Liver (tissue), 8 donors: ENCODE measurements at regions not wholly inside any gene's neighbourhood (a gene's known extent, or its start where the extent isn't known, plus 50 kb on each side); places are given as distances from the start of the nearest gene placed in this dataset.

Experiments used
- DNase-seq: peaks from one replicate; pipeline ENCODE4 v3.0.0-alpha.2; 2017; ENCODE audit warnings: low spot score
- H3K27ac ChIP-seq, 2 donors: one replicate each; pipeline ENCODE4 v1.7.0; 2013; ENCODE audit warnings: inconsistent platforms in 2 of 2, low read length in 2 of 2, control low read depth in 1 of 2, low read depth in 1 of 2, mild to moderate bottlenecking in 1 of 2
- H3K27me3 ChIP-seq, 4 donors: one replicate each; pipeline versions ENCODE4 v1.6.1 to v1.7.0; 2013; ENCODE audit warnings: low read length in 3 of 4, inconsistent platforms in 1 of 4, mild to moderate bottlenecking in 1 of 4, moderate library complexity in 1 of 4; ENCODE audit not compliant: control insufficient read depth in 4 of 4, insufficient read depth in 4 of 4
- H3K36me3 ChIP-seq, 4 donors: one replicate each; pipeline versions ENCODE4 v1.6.1 to v1.7.0; 2013; ENCODE audit warnings: low read length in 3 of 4, mild to moderate bottlenecking in 3 of 4, low read depth in 1 of 4, moderate library complexity in 1 of 4; ENCODE audit not compliant: control insufficient read depth in 4 of 4, insufficient read depth in 3 of 4
- H3K4me1 ChIP-seq, 4 donors: one replicate each; pipeline versions ENCODE4 v1.6.1 to v1.7.0; 2013; ENCODE audit warnings: low read length in 3 of 4, mild to moderate bottlenecking in 3 of 4, moderate library complexity in 1 of 4; ENCODE audit not compliant: control insufficient read depth in 4 of 4, insufficient read depth in 4 of 4
- H3K4me3 ChIP-seq, 3 donors: one replicate each; pipeline versions ENCODE4 v1.6.1 to v1.7.0; 2013; ENCODE audit warnings: low read length in 3 of 3, control low read depth in 1 of 3, low read depth in 1 of 3, mild to moderate bottlenecking in 1 of 3
- H3K9ac ChIP-seq, 2 donors: one replicate each; pipeline ENCODE4 v1.7.0; 2013; ENCODE audit warnings: low read length in 2 of 2, mild to moderate bottlenecking in 2 of 2, moderate library complexity in 2 of 2, control low read depth in 1 of 2, low read depth in 1 of 2
- H3K9me3 ChIP-seq, 4 donors: one replicate each; pipeline versions ENCODE4 v1.6.1 to v1.7.0; 2013; ENCODE audit warnings: low read length in 3 of 4; ENCODE audit not compliant: control insufficient read depth in 4 of 4
- EGR1 ChIP-seq, 2 donors: IDR thresholded peaks; 2 replicates each; pipeline ENCODE4 v1.6.1; 2016 to 2018; ENCODE audit warnings: antibody characterized with exemption in 2 of 2, low read depth in 2 of 2
- FOXA2 ChIP-seq: IDR thresholded peaks from 2 replicates; pipeline ENCODE4 v1.6.1; 2016; ENCODE audit warnings: antibody characterized with exemption
- HNF4A ChIP-seq, 2 donors: conservative IDR thresholded peaks; 2 replicates each; pipeline ENCODE4 v1.6.1; 2016; ENCODE audit warnings: antibody characterized with exemption in 2 of 2, mild to moderate bottlenecking in 2 of 2
- JUND ChIP-seq, 2 donors: IDR thresholded peaks; 2 replicates each; pipeline ENCODE4 v1.6.1; 2016; ENCODE audit warnings: antibody characterized with exemption in 2 of 2
- NR2F2 ChIP-seq: IDR thresholded peaks from 2 replicates; pipeline ENCODE4 v1.6.1; 2016; ENCODE audit warnings: antibody characterized with exemption
- RAD21 ChIP-seq, 2 donors: IDR thresholded peaks; 2 replicates each; pipeline ENCODE4 v1.6.1; 2016; ENCODE audit warnings: antibody characterized with exemption in 2 of 2, mild to moderate bottlenecking in 2 of 2
- SP1 ChIP-seq: IDR thresholded peaks from 2 replicates; pipeline ENCODE4 v1.6.1; 2018; ENCODE audit warnings: antibody characterized with exemption, mild to moderate bottlenecking
- TAF1 ChIP-seq: conservative IDR thresholded peaks from 2 replicates; pipeline ENCODE4 v1.6.1; 2016; ENCODE audit warnings: antibody characterized with exemption, mild to moderate bottlenecking
- YY1 ChIP-seq: IDR thresholded peaks from 2 replicates; pipeline ENCODE4 v1.6.1; 2016; ENCODE audit warnings: antibody characterized with exemption, mild to moderate bottlenecking
- WGBS: extraction: QIAGEN DNeasy Blood & Tissue Kit; methylation state at CpG from one replicate; pipeline ENCODE4 v1.1.7; 2013; 5-methylcytosine and 5-hydroxymethylcytosine counted together
- TF ChIP-seq, protein P1 (sequence below): IDR thresholded peaks from 2 replicates; pipeline ENCODE4 v1.6.1; 2016; ENCODE audit warnings: antibody characterized with exemption
- TF ChIP-seq, protein P2 (sequence below): IDR thresholded peaks from 2 replicates; pipeline ENCODE4 v1.6.1; 2016; ENCODE audit warnings: antibody characterized with exemption, mild to moderate bottlenecking
- TF ChIP-seq, protein P3 (sequence below): IDR thresholded peaks from 2 replicates; pipeline ENCODE4 v1.6.1; 2016; ENCODE audit warnings: antibody characterized with exemption
- TF ChIP-seq, protein P4 (sequence below): fragments of 150-350 bp; IDR thresholded peaks from 2 replicates; pipeline ENCODE4 v1.5.1; 2017; ENCODE audit warnings: improper control_type of control experiment, low read depth, low read length; ENCODE audit not compliant: missing input control
- donor health status: healthy.
- donor health status: healthy.
- donor health status: healthy.
- donor health status: healthy.
- donor health status: healthy.

DNA sequence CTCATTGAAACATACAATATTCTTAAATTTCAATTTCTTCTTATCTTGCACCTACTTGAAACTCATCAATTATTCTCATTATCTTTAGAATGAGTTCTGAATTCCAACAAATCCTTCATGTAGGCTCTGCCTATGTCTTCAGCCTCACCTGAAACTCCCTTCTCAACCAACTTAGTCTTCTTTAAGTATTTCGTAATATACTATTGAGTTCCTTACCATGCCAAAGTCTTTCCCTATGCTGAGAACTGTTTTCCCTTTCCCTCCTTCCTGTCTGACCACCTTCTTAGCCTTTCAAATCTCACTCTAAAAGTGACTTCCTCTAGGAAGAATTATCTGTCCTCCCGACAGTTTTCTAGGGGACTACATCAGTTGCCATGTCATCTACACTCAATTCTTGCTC is 50.9 kb upstream of the ZFAND5 start:
- H3K9me3 ChIP-seq, result no peaks in the 10 kb centered on the region
- DNase-seq, result no peak

DNA sequence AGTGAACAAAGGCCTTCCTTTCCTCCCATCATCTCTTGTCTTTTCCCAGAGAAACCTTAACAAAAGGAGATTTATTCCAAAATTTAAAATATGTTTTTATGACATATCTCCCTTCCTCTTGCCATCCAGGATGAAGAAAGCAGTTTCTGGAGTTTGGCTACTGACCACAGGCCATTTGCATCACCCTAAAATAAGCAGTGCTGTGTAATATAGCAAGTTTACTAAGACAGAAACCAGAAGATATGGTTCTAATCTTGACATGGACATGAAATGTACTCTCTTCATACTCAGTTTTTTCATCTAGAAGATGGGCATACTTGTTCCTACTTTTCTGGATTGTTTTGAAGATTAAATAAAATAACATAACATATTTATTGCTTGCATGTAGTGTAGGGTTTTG is 50.2 kb upstream of the ZFAND5 start:
- no peak overlapping the region for H3K9ac ChIP-seq
- H3K27ac ChIP-seq, result no peak overlapping the region
- H3K4me3 ChIP-seq, result no peak overlapping the region
- no peaks in the 10 kb centered on the region for H3K27me3 ChIP-seq
- H3K9me3 ChIP-seq, result no peaks in the 10 kb centered on the region
- no peaks in the 10 kb centered on the region for H3K4me1 ChIP-seq
- H3K36me3 ChIP-seq, result no peaks in the 10 kb centered on the region
- no peak for DNase-seq
- TF ChIP-seq FOXA2, result no peak
- TF ChIP-seq, protein P1, sequence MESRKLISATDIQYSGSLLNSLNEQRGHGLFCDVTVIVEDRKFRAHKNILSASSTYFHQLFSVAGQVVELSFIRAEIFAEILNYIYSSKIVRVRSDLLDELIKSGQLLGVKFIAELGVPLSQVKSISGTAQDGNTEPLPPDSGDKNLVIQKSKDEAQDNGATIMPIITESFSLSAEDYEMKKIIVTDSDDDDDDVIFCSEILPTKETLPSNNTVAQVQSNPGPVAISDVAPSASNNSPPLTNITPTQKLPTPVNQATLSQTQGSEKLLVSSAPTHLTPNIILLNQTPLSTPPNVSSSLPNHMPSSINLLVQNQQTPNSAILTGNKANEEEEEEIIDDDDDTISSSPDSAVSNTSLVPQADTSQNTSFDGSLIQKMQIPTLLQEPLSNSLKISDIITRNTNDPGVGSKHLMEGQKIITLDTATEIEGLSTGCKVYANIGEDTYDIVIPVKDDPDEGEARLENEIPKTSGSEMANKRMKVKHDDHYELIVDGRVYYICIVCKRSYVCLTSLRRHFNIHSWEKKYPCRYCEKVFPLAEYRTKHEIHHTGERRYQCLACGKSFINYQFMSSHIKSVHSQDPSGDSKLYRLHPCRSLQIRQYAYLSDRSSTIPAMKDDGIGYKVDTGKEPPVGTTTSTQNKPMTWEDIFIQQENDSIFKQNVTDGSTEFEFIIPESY, result no peak
- no peak for TF ChIP-seq JUND (IDR thresholded peaks at IDR 0.05)
- TF ChIP-seq TAF1, result no peak
- no peak for TF ChIP-seq EGR1 (IDR thresholded peaks at IDR 0.05; ENCODE audit: low read depth in 2 of 2)
- TF ChIP-seq NR2F2, result no peak
- TF ChIP-seq, protein P2, sequence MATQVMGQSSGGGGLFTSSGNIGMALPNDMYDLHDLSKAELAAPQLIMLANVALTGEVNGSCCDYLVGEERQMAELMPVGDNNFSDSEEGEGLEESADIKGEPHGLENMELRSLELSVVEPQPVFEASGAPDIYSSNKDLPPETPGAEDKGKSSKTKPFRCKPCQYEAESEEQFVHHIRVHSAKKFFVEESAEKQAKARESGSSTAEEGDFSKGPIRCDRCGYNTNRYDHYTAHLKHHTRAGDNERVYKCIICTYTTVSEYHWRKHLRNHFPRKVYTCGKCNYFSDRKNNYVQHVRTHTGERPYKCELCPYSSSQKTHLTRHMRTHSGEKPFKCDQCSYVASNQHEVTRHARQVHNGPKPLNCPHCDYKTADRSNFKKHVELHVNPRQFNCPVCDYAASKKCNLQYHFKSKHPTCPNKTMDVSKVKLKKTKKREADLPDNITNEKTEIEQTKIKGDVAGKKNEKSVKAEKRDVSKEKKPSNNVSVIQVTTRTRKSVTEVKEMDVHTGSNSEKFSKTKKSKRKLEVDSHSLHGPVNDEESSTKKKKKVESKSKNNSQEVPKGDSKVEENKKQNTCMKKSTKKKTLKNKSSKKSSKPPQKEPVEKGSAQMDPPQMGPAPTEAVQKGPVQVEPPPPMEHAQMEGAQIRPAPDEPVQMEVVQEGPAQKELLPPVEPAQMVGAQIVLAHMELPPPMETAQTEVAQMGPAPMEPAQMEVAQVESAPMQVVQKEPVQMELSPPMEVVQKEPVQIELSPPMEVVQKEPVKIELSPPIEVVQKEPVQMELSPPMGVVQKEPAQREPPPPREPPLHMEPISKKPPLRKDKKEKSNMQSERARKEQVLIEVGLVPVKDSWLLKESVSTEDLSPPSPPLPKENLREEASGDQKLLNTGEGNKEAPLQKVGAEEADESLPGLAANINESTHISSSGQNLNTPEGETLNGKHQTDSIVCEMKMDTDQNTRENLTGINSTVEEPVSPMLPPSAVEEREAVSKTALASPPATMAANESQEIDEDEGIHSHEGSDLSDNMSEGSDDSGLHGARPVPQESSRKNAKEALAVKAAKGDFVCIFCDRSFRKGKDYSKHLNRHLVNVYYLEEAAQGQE, result no peak
- no peak for TF ChIP-seq HNF4A (conservative IDR thresholded peaks at IDR 0.05)
- no peak for TF ChIP-seq YY1
- TF ChIP-seq, protein P3, sequence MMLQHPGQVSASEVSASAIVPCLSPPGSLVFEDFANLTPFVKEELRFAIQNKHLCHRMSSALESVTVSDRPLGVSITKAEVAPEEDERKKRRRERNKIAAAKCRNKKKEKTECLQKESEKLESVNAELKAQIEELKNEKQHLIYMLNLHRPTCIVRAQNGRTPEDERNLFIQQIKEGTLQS, result no peak

More for the DNA sequence above, 50.9 kb upstream of the ZFAND5 start:
- H3K9ac ChIP-seq, result no peak overlapping the region
- H3K4me3 ChIP-seq, result no peak overlapping the region
- no peak overlapping the region for H3K27ac ChIP-seq
- no peaks in the 10 kb centered on the region for H3K4me1 ChIP-seq
- no peaks in the 10 kb centered on the region for H3K36me3 ChIP-seq
- TF ChIP-seq SP1, result no peak
- TF ChIP-seq, protein P4, sequence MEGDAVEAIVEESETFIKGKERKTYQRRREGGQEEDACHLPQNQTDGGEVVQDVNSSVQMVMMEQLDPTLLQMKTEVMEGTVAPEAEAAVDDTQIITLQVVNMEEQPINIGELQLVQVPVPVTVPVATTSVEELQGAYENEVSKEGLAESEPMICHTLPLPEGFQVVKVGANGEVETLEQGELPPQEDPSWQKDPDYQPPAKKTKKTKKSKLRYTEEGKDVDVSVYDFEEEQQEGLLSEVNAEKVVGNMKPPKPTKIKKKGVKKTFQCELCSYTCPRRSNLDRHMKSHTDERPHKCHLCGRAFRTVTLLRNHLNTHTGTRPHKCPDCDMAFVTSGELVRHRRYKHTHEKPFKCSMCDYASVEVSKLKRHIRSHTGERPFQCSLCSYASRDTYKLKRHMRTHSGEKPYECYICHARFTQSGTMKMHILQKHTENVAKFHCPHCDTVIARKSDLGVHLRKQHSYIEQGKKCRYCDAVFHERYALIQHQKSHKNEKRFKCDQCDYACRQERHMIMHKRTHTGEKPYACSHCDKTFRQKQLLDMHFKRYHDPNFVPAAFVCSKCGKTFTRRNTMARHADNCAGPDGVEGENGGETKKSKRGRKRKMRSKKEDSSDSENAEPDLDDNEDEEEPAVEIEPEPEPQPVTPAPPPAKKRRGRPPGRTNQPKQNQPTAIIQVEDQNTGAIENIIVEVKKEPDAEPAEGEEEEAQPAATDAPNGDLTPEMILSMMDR, result no peak
- no peak for TF ChIP-seq RAD21 (IDR thresholded peaks at IDR 0.05)
- TF ChIP-seq, protein P3, result no peak
- TF ChIP-seq EGR1 (IDR thresholded peaks at IDR 0.05; ENCODE audit: low read depth in 2 of 2), result no peak
- TF ChIP-seq, protein P1, result no peak
- TF ChIP-seq, protein P2, result no peak
- 83% methylated on average over 2 of the region's 2 CpGs for WGBS
- H3K27me3 ChIP-seq, result no peaks in the 10 kb centered on the region
